HTR-8/SVneo (cell line): ENCODE measurements at regions not wholly inside any gene's neighbourhood (a gene's known extent, or its start where the extent isn't known, plus 50 kb on each side); places are given as distances from the start of the nearest gene placed in this dataset.

ENCODE experiments used
- DNase-seq: peaks from one replicate; pipeline ENCODE4 v3.0.0; 2011; ENCODE audit warnings: low spot score, mixed read lengths; ENCODE audit not compliant: insufficient read length
- FAIRE-seq: peaks from 2 replicates; lab custom pipeline; 2011; peaks lifted over from hg19 to GRCh38; lab: Jason Lieb, UNC

- DNase-seq (no peak), FAIRE-seq (no peak)
These were observed 994.6 kb upstream of the PRMT6 start for GRCh38 chr1:106061586-106062495.

- DNase-seq (no peak), FAIRE-seq (no peak)
These were observed 993.0 kb upstream of the PRMT6 start for GRCh38 chr1:106063510-106063909.

GRCh38 chr1:106072909-106073600, 983.4 kb upstream of the PRMT6 start:
- no peak for FAIRE-seq
- no peak for DNase-seq

- DNase-seq (no peak), FAIRE-seq (no peak)
These were observed 975.7 kb upstream of the PRMT6 start for GRCh38 chr1:106080608-106081325.

- no peak for FAIRE-seq
- no peak for DNase-seq
These were observed 945.4 kb upstream of the PRMT6 start for GRCh38 chr1:106111044-106111443.

- FAIRE-seq (no peak), DNase-seq (no peak)
These were observed 942.6 kb upstream of the PRMT6 start for GRCh38 chr1:106113851-106114250.

- no peak for FAIRE-seq
- no peak for DNase-seq
These were observed 935.7 kb upstream of the PRMT6 start for GRCh38 chr1:106120789-106121188.

GRCh38 chr1:106121728-106122127, 934.7 kb upstream of the PRMT6 start:
- FAIRE-seq (no peak), DNase-seq (no peak)

GRCh38 chr1:106134561-106134960, 921.9 kb upstream of the PRMT6 start:
- FAIRE-seq: no peak
- DNase-seq: no peak

GRCh38 chr1:106173101-106173500, 883.4 kb upstream of the PRMT6 start:
- DNase-seq (no peak), FAIRE-seq (no peak)

- DNase-seq: no peak
- no peak for FAIRE-seq
These were observed 877.7 kb upstream of the PRMT6 start for GRCh38 chr1:106178791-106179190.

GRCh38 chr1:106181866-106182265, 874.6 kb upstream of the PRMT6 start:
- no peak for FAIRE-seq
- DNase-seq: no peak

- DNase-seq (no peak), FAIRE-seq (no peak)
These were observed 871.4 kb upstream of the PRMT6 start for GRCh38 chr1:106185089-106185488.

GRCh38 chr1:106189780-106190179, 866.7 kb upstream of the PRMT6 start:
- no peak for FAIRE-seq
- no peak for DNase-seq

- no peak for FAIRE-seq
These were observed 862.3 kb upstream of the PRMT6 start for GRCh38 chr1:106194206-106194605.

GRCh38 chr1:106200711-106201110, 855.8 kb upstream of the PRMT6 start:
- DNase-seq (no peak), FAIRE-seq (no peak)

More at GRCh38 chr1:106194206-106194605, 862.3 kb upstream of the PRMT6 start:
- DNase-seq: no peak

GRCh38 chr1:106207185-106207584, 849.3 kb upstream of the PRMT6 start:
- DNase-seq (no peak), FAIRE-seq (no peak)

- DNase-seq: no peak
- no peak for FAIRE-seq
These were observed 838.7 kb upstream of the PRMT6 start for GRCh38 chr1:106217765-106218164.

- no peak for DNase-seq
These were observed 834.1 kb upstream of the PRMT6 start for GRCh38 chr1:106222403-106222802.

GRCh38 chr1:106223213-106223612, 833.3 kb upstream of the PRMT6 start:
- no peak for DNase-seq
- FAIRE-seq: no peak

More at GRCh38 chr1:106222403-106222802, 834.1 kb upstream of the PRMT6 start:
- no peak for FAIRE-seq

GRCh38 chr1:106224426-106224825, 832.0 kb upstream of the PRMT6 start:
- DNase-seq: no peak
- no peak for FAIRE-seq
